Prostate gland (tissue), 2 donors: ENCODE measurements at regions not wholly inside any gene's neighbourhood (a gene's known extent, or its start where the extent isn't known, plus 50 kb on each side); places are given as distances from the start of the nearest gene placed in this dataset.

Experiments
- DNase-seq: peaks from one replicate; pipeline ENCODE4 v3.0.0-alpha.2; 2019; ENCODE audit warnings: low spot score
- H3K27ac ChIP-seq, 2 donors: fragments of 200-600 bp; sonication (generic); 2 replicates each; pipeline ENCODE4 v1.5.1; 2017 to 2019
- H3K27me3 ChIP-seq: fragments of 200-600 bp; sonication (generic); replicated peaks from 2 replicates; pipeline ENCODE4 v1.5.1; 2019; ENCODE audit not compliant: insufficient read depth
- H3K36me3 ChIP-seq, 2 donors: fragments of 200-600 bp; sonication (generic); 1 replicate in 1 of 2; 2 replicates in 1 of 2; pipeline versions ENCODE4 v1.5.1 to v1.8.1; 2017 to 2019
- H3K4me1 ChIP-seq: fragments of 200-600 bp; sonication (generic); replicated peaks from 2 replicates; pipeline ENCODE4 v1.5.1; 2019
- H3K4me3 ChIP-seq, 2 donors: fragments of 200-600 bp; sonication (generic); 2 replicates each; pipeline ENCODE4 v1.5.1; 2017 to 2019
- H3K9me3 ChIP-seq: fragments of 200-600 bp; sonication (generic); 2 replicates; pipeline ENCODE4 v1.5.1; 2017
- CTCF ChIP-seq, 4 experiments: fragments of 200-600 bp in 2 of 4; fragments of 450-650 bp in 2 of 4; sonication (generic) in 2 of 4; IDR thresholded peaks; 1 replicate in 3 of 4; 2 replicates in 1 of 4; pipeline ENCODE4 v1.5.1; 2016 to 2019; ENCODE audit warnings: antibody characterized with exemption in 4 of 4, mild to moderate bottlenecking in 2 of 4, moderate library complexity in 2 of 4
- POLR2A ChIP-seq: fragments of 450-650 bp; IDR thresholded peaks from one replicate; pipeline ENCODE4 v1.6.1; 2016; ENCODE audit warnings: antibody characterized with exemption, mild to moderate bottlenecking
- POLR2AphosphoS5 ChIP-seq: sonication (generic); formaldehyde crosslinking; IDR thresholded peaks from one replicate; pipeline ENCODE4 v1.6.1; 2017; ENCODE audit warnings: antibody characterized with exemption
- WGBS: methylation state at CpG from one replicate; pipeline ENCODE4 v1.1.5; 2018; 5-methylcytosine and 5-hydroxymethylcytosine counted together
- intact Hi-C: fragments of 100-400 bp; cut with DNase I; formaldehyde crosslinking; loops from one replicate; pipeline ENCODE4 v1.14.2; 2022

GRCh38 chr21:26351661-26352060 lies 181.1 kb upstream of the APP start:
- Histone ChIP-seq H3K4me3 (no peak overlapping the region), H3K27me3 (no peaks in the 10 kb centered on the region), H3K9me3 (no peaks in the 10 kb centered on the region), H3K4me1 (no peaks in the 10 kb centered on the region), H3K27ac (no peak overlapping the region), H3K36me3 (no peaks in the 10 kb centered on the region)
- no peak for DNase-seq
- TF ChIP-seq CTCF (IDR thresholded peaks at IDR 0.05) = no peak
- no peak for TF ChIP-seq POLR2A
- TF ChIP-seq POLR2AphosphoS5 = no peak
- intact Hi-C loops = no loop called here
- WGBS = 0% methylated on average over 1 of the region's 1 CpG

- intact Hi-C loops = no loop called here
- no peak overlapping the region for H3K4me3 ChIP-seq
Measured at GRCh38 chr21:26332867-26333266, 162.3 kb upstream of the APP start.

GRCh38 chr21:26331205-26331980 lies 160.8 kb upstream of the APP start:
- intact Hi-C loops = no loop called here
- no peak for DNase-seq
- Histone ChIP-seq H3K36me3 (no peaks in the 10 kb centered on the region), H3K27ac (no peak overlapping the region), H3K9me3 (no peaks in the 10 kb centered on the region), H3K27me3 (no peaks in the 10 kb centered on the region), H3K4me1 (no peaks in the 10 kb centered on the region), H3K4me3 (no peak overlapping the region)
- 61% methylated on average over 1 of the region's 1 CpG for WGBS
- no peak for TF ChIP-seq CTCF (IDR thresholded peaks at IDR 0.05)
- no peak for TF ChIP-seq POLR2AphosphoS5
- TF ChIP-seq POLR2A = no peak

More at GRCh38 chr21:26332867-26333266, 162.3 kb upstream of the APP start:
- no peaks in the 10 kb centered on the region for H3K27me3 ChIP-seq
- TF ChIP-seq POLR2AphosphoS5 (no peak), POLR2A (no peak), CTCF (IDR thresholded peaks at IDR 0.05) (no peak)
- DNase-seq = no peak
- WGBS = 90% methylated on average over 4 of the region's 4 CpGs
- H3K4me1 ChIP-seq = no peaks in the 10 kb centered on the region
- no peaks in the 10 kb centered on the region for H3K36me3 ChIP-seq
- H3K9me3 ChIP-seq = no peaks in the 10 kb centered on the region
- H3K27ac ChIP-seq = no peak overlapping the region

- Histone ChIP-seq H3K9me3 (no peaks in the 10 kb centered on the region), H3K4me1 (no peaks in the 10 kb centered on the region), H3K27me3 (no peaks in the 10 kb centered on the region), H3K36me3 (no peaks in the 10 kb centered on the region), H3K27ac (no peak overlapping the region), H3K4me3 (no peak overlapping the region)
- intact Hi-C loops = no loop called here
- 56% methylated on average over 3 of the region's 3 CpGs for WGBS
- TF ChIP-seq POLR2A (no peak), CTCF (IDR thresholded peaks at IDR 0.05) (no peak), POLR2AphosphoS5 (no peak)
- DNase-seq = no peak
Measured at GRCh38 chr21:26320596-26320995, 150.0 kb upstream of the APP start.

- H3K4me1 ChIP-seq = no peaks in the 10 kb centered on the region
- DNase-seq = no peak
- no peaks in the 10 kb centered on the region for H3K9me3 ChIP-seq
- H3K27me3 ChIP-seq = no peaks in the 10 kb centered on the region
- no peaks in the 10 kb centered on the region for H3K36me3 ChIP-seq
- intact Hi-C loops = no loop called here
- H3K27ac ChIP-seq = no peak overlapping the region
- no peak overlapping the region for H3K4me3 ChIP-seq
- TF ChIP-seq POLR2AphosphoS5 = no peak
- no peak for TF ChIP-seq POLR2A
- TF ChIP-seq CTCF (IDR thresholded peaks at IDR 0.05) = no peak
- 97% methylated on average over 2 of the region's 2 CpGs for WGBS
Measured at GRCh38 chr21:26307640-26308039, 137.1 kb upstream of the APP start.
